NCI-H2171 treated with DMSO at 0.1 percent for 48 hours (cell line): ENCODE measurements at regions not wholly inside any gene's neighbourhood (a gene's known extent, or its start where the extent isn't known, plus 50 kb on each side); places are given as distances from the start of the nearest gene placed in this dataset.
"Not testable (repeated sequence)": the region's sequence is repeated elsewhere in the genome, so short reads cannot be mapped to it uniquely, and the experiment has no call there.

ENCODE experiments used
- DNase-seq: peaks from one replicate; lab custom pipeline; 2025; lab: John Stamatoyannopoulos, UW

GRCh38 chr7:142469696-142470543 lies 212.1 kb upstream of the PRSS58 start:
- DNase-seq: no peak

DNA sequence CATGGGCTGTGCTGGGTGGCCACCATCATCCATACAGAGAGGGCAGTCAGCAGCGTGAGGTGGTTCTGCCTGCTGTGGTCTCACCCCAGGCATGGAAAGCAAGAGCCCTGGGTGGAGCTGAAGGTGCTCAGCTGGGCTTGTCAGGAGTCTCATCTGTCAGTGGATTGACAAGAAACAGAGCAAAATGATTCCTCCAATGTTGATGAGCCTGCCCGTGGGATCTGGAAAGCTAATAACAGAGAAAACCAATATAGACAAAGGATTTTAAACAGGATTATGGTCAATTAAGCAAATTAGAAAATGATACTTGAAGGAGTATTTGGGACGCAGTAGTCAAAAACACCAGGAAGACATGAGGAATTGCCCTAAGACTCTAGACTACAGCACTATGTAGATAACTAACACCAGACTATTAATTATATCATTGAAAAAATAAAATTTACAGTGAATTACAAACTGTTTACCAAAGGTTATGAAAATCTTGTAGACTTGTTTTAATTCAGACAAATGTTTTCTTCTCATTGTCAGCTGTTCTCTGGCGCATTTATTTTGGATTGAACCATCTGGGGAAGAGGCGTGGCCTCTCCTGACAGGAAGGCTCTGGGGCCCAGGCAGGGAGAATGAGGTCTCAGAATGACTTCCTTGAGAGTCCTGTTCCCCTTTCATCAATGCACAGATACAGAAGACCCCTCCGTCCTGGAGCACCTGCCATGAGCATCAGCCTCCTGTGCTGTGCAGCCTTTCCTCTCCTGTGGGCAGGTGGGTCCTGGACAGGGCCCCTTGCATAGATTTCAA lies 211.2 kb upstream of the PRSS58 start:
- DNase-seq: no peak

DNA sequence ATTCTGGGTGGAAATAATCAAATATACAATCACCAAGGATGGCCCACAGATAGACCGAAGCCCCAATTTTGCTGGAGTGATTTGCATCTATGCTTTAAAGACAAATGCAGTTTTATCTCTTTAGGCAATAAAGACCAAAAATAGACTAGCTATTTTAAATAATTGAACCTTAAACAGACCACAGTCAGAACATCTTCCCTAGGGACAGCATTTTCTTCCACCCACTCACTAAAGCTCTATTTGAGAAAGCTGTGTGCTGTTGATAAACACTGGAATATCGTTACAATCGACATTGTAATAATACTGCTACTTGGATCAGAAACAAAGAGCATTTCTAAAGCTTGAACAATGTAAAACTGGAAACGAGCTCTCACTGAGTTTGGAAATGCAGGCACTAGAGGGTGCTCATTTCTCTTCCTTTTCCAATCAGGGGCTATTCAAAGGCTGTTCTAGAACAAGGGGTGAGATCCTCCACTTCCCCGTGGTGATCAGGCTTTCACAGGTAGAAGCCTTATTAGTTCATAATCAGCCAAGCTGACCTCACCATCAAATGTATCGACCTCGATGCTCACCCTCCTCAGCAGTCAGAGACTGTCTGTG lies 209.3 kb upstream of the PRSS58 start:
- not testable (repeated sequence) for DNase-seq

DNA sequence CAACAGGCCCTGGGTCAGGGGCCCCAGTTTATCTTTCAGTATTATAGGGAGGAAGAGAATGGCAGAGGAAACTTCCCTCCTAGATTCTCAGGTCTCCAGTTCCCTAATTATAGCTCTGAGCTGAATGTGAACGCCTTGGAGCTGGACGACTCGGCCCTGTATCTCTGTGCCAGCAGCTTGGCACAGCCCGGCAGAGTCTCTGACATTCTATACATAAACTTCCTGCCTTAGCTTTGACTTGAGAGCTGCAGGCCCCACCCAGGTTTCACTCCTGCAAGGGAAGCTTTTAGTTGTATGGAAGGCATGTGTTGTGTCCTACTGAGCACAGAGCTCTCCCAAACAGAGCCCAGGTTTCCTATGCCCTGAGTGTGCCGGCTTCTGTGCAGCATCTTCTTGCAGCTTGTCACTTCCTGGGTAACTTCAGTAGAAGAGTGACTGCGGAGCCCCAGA lies 205.6 kb upstream of the PRSS58 start:
- no peak for DNase-seq

- DNase-seq: no peak
Measured at GRCh38 chr7:142461437-142461836, 203.6 kb upstream of the PRSS58 start.

DNA sequence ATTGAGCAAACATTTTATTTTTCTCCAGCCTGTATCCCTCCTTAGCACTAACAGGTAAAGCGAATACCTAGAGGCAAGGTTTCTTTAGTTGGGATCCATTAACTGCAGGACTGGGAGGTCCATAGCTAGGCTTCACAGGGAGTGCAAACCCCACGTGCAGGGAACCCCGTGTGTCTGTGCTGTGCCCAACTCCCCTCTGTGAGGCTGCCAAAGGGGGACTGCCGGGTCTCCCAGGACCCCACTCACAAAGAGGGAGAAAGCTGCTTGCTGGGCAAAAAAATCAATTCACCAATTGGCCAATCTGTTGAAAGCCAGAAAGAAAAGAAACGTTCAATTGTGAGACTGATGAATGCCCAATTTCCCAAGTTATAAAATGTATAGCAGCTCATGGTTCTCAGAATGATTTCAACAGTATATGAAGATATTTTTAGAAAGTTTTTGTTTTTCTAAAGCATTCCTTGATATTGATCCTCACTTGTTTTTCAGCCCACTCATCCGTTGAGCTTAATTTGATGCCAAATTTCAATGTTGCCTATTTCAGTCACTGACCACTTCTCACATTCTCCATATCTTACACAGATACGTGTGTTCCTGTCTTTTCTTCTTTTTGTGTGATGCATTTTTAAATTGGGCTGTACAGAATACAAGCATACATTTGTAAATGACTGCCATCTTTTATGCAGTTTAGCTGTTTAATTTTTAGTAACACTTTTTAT lies 202.7 kb upstream of the PRSS58 start:
- DNase-seq: no peak

DNA sequence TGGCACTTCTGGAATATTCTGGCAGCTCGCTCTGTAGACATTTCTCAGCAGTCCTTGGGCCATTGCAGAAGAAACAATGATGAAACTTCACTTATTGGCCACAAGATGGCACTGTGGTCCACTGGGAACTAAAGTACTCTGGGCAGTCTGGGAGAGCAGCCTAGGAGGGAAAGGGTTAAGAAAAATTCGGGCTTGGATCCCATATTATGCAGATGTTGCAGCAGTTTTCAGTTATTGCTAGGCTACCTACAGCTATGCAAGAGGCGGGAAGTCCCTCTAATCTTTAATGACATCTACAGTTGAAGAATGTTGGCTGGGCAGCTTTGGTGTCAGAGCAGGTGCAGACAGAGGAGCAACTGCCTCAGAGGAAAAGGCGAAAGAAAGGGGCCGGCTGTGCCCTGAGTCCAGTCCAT lies 201.7 kb upstream of the PRSS58 start:
- peak; percentile 71 for DNase-seq

DNA sequence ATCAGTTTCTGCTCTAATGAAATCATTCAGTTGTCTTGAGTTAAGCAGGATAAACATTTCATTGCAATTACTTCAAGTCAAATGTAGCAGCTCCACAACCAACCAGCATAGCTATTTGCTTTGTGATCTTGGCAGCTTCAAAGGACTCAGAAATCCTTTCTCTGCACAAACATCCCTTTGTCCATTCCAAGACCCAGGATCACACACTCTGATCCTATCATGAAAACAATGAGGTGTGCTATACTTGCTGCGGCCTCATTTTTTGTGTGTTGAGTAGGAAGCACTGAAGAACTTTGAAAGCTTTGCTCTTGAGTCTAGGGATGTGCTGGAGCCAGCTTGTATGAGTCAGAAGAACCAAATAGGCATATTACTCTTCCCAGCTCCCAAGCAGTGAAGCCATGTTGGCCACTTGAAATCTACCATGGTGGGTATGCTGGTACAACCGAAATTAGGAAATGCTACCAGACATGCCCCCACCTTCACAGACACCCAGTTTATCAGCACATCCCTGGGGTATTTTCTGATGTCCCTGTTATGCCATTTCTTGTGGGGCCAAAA lies 199.4 kb upstream of the PRSS58 start:
- DNase-seq: no peak

DNA sequence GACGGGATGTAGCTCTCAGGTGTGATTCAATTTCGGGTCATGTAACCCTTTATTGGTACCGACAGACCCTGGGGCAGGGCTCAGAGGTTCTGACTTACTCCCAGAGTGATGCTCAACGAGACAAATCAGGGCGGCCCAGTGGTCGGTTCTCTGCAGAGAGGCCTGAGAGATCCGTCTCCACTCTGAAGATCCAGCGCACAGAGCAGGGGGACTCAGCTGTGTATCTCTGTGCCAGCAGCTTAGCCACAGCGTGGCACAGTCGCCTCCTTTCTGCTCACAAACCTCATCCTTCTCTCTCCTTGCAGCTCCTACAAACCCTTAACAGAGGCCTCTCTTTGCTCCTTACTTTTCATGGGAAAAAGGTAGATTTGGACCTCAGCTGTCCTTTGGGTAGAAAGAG lies 197.5 kb upstream of the PRSS58 start:
- no peak for DNase-seq

DNA sequence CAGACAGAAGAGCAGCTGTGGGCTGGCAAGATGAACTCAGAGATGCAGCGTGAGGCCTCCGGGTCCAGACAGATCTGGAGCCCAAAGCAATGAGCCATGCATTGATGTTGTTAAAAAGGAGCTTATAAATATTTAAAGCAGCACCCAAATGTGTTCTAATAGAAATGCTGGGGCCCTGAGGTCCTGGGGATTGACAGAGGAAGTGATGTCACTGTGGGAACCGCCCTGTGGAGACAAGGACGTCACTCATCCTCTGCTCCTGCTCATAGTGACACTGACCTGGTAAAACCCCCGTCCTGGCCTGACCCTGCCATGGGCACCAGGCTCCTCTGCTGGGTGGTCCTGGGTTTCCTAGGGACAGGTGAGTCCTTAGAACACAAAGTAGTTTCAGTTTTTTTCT lies 197.0 kb upstream of the PRSS58 start:
- DNase-seq: no peak

GRCh38 chr7:142452791-142453190 lies 194.9 kb upstream of the PRSS58 start:
- no peak for DNase-seq

GRCh38 chr7:142451817-142452216 lies 194.0 kb upstream of the PRSS58 start:
- no peak for DNase-seq

DNA sequence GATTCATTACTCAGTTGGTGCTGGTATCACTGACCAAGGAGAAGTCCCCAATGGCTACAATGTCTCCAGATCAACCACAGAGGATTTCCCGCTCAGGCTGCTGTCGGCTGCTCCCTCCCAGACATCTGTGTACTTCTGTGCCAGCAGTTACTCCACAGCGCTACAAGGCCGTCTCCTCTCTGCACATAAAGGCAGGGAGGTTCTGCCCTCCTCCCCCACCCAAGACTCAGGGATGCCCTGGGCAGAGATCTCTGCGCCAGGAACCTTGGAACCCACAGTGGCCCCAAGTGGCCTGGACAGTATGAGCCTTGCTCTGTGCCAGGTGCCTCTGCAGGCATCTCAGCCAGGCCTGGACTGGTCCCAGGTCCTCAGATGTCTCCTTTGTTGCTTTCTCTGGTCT lies 193.4 kb upstream of the PRSS58 start:
- no peak for DNase-seq

- peak; percentile 26 for DNase-seq
Measured at GRCh38 chr7:142450695-142451094, 192.8 kb upstream of the PRSS58 start.

DNA sequence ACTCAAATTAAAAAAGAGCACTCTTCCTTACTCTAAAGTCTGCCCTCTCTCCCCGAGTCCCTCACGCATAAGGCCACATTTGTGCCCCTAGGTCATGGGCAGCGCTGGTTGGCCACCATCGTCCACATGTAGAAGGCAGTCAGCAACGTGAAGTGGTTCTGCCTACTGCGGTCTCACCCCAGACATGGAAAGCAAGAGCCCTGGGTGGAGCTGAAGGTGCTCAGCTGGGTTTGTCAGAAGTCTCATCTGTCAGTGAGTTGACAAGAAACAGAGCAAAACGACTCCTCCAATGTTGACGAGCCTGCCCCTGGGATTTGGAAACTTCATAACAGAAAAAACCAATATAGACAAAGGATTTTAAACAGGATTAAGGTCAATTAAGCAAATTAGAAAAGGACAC lies 192.3 kb upstream of the PRSS58 start:
- DNase-seq: peak; percentile 28

GRCh38 chr7:142448857-142449256 lies 191.0 kb upstream of the PRSS58 start:
- not testable (repeated sequence) for DNase-seq

- no peak for DNase-seq
Measured at GRCh38 chr7:142447762-142448161, 189.9 kb upstream of the PRSS58 start.

GRCh38 chr7:142445019-142445686 lies 187.3 kb upstream of the PRSS58 start:
- DNase-seq: no peak

GRCh38 chr7:142443216-142444010 lies 185.6 kb upstream of the PRSS58 start:
- no peak for DNase-seq

- no peak for DNase-seq
Measured at GRCh38 chr7:142442396-142442795, 184.5 kb upstream of the PRSS58 start.
